Activated B cell treated with CpG ODN at 0.5 μM for 24 hours (primary cell): ENCODE measurements at regions not wholly inside any gene's neighbourhood (a gene's known extent, or its start where the extent isn't known, plus 50 kb on each side); places are given as distances from the start of the nearest gene placed in this dataset.

Experiments
- ATAC-seq: fragments of 200-7000 bp; cut with Tn5 transposase; one replicate; pipeline ENCODE4 v1.10.0; 2021; ENCODE audit warnings: low read depth, mild to moderate bottlenecking, moderate library complexity
- CTCF ChIA-PET: fragments of 350-600 bp; sonication (Branson Sonifier 250); formaldehyde crosslinking; loops from one replicate; lab custom pipeline; 2021; ENCODE audit warnings: antibody characterized with exemption; lab: Charles Lee
- POLR2A ChIA-PET: fragments of 350-600 bp; sonication (Branson Sonifier 250); formaldehyde crosslinking; loops from one replicate; lab custom pipeline; 2021; ENCODE audit warnings: antibody characterized with exemption; lab: Charles Lee
- DNase-seq: peaks from one replicate; pipeline ENCODE4 v3.0.0; 2022
- H3K27ac Mint-ChIP-seq: one replicate; pipeline ENCODE4 v1.8.0; 2020; ENCODE audit warnings: mixed read lengths
- H3K27me3 Mint-ChIP-seq: one replicate; pipeline ENCODE4 v1.8.0; 2021; ENCODE audit warnings: mixed read lengths
- H3K36me3 Mint-ChIP-seq: one replicate; pipeline ENCODE4 v1.8.0; 2021; ENCODE audit warnings: low read depth, mixed read lengths
- H3K4me1 Mint-ChIP-seq: one replicate; pipeline ENCODE4 v1.8.0; 2021; ENCODE audit warnings: mixed read lengths
- H3K4me3 Mint-ChIP-seq: one replicate; pipeline ENCODE4 v1.8.0; 2020; ENCODE audit warnings: mild to moderate bottlenecking, mixed read lengths
- H3K9me3 Mint-ChIP-seq: one replicate; pipeline ENCODE4 v1.8.0; 2020; ENCODE audit warnings: mixed read lengths
- CTCF ChIP-seq: fragments of 200-600 bp; IDR thresholded peaks from one replicate; pipeline ENCODE4 v1.8.0; 2022; ENCODE audit warnings: antibody characterized with exemption, mild to moderate bottlenecking
- intact Hi-C: fragments of 100-400 bp; cut with micrococcal nuclease; formaldehyde crosslinking; loops from one replicate; pipeline ENCODE4 v1.15.1; 2024

GRCh38 chr22:35197886-35198285 is 59.4 kb upstream of the HMGXB4 start:
- ChIA-PET CTCF (no interaction called here), POLR2A (no interaction called here)
- Mint-ChIP-seq H3K4me3 (no peak overlapping the region), H3K36me3 (no peaks in the 10 kb centered on the region), H3K27me3 (peaks cover 12% of the 10 kb centered on the region), H3K9me3 (peaks cover 4% of the 10 kb centered on the region), H3K27ac (no peak overlapping the region), H3K4me1 (no peaks in the 10 kb centered on the region)
- ATAC-seq, result no peak
- no peak for TF ChIP-seq CTCF
- intact Hi-C loops, result no loop called here
- no peak for DNase-seq

GRCh38 chr22:35198738-35199137 is 58.6 kb upstream of the HMGXB4 start:
- DNase-seq (no peak), ATAC-seq (no peak)
- Mint-ChIP-seq H3K27ac (no peak overlapping the region), H3K36me3 (no peaks in the 10 kb centered on the region), H3K27me3 (peaks cover 12% of the 10 kb centered on the region), H3K9me3 (no peaks in the 10 kb centered on the region), H3K4me1 (no peaks in the 10 kb centered on the region), H3K4me3 (no peak overlapping the region)
- ChIA-PET POLR2A (no interaction called here), CTCF (no interaction called here)
- no peak for TF ChIP-seq CTCF
- intact Hi-C loops, result no loop called here

GRCh38 chr22:35202376-35202775 is 54.9 kb upstream of the HMGXB4 start:
- no peaks in the 10 kb centered on the region for H3K36me3 Mint-ChIP-seq
- no peak for TF ChIP-seq CTCF
- DNase-seq (no peak), ATAC-seq (no peak)
- no peaks in the 10 kb centered on the region for H3K9me3 Mint-ChIP-seq
- no peak overlapping the region for H3K27ac Mint-ChIP-seq
- ChIA-PET CTCF (no interaction called here), POLR2A (no interaction called here)
- no peak overlapping the region for H3K4me3 Mint-ChIP-seq
- no peaks in the 10 kb centered on the region for H3K4me1 Mint-ChIP-seq
- intact Hi-C loops, result no loop called here
- peaks cover 18% of the 10 kb centered on the region for H3K27me3 Mint-ChIP-seq

- H3K27me3 Mint-ChIP-seq, result peaks cover 17% of the 10 kb centered on the region
- POLR2A ChIA-PET, result no interaction called here
Observed at GRCh38 chr22:35203583-35203982, 53.7 kb upstream of the HMGXB4 start.

More at GRCh38 chr22:35203583-35203982, 53.7 kb upstream of the HMGXB4 start:
- intact Hi-C loops, result no loop called here
- Mint-ChIP-seq H3K4me1 (no peaks in the 10 kb centered on the region), H3K27ac (no peak overlapping the region), H3K4me3 (no peak overlapping the region), H3K36me3 (no peaks in the 10 kb centered on the region), H3K9me3 (no peaks in the 10 kb centered on the region)
- ATAC-seq, result no peak
- CTCF ChIA-PET, result no interaction called here
- TF ChIP-seq CTCF, result no peak
- DNase-seq, result no peak
